ENCODE measurements at regions not wholly inside any gene's neighbourhood (a gene's known extent, or its start where the extent isn't known, plus 50 kb on each side); places are given as distances from the start of the nearest gene placed in this dataset.

- H3K9me3 Mint-ChIP-seq (ENCODE audit: unreplicated experiment): no peaks in the 10 kb centered on the region
- Histone ChIP-seq H3K9me3 (ENCODE audit: insufficient read depth, low read depth, low read length) (no peaks in the 10 kb centered on the region), H3K36me3 (ENCODE audit: insufficient read depth, low read length) (no peaks in the 10 kb centered on the region), H3K27me3 (ENCODE audit: insufficient read depth, low read length) (no peaks in the 10 kb centered on the region), H3K4me1 (ENCODE audit: insufficient read depth, low read length) (no peaks in the 10 kb centered on the region), H3K4me3 (ENCODE audit: insufficient read depth, low read depth, low read length) (no peak overlapping the region), H2AFZ (ENCODE audit: low read depth, low read length) (no peak overlapping the region), H3K79me2 (ENCODE audit: insufficient read depth, low read length) (no peaks in the 10 kb centered on the region), H4K20me1 (ENCODE audit: insufficient read depth, low read length) (no peaks in the 10 kb centered on the region), H3K27ac (ENCODE audit: low read depth, low read length) (no peak overlapping the region), H3K9ac (ENCODE audit: low read length) (no peak overlapping the region), H3K4me2 (ENCODE audit: low read length) (no peak overlapping the region)
- H3K36me3 Mint-ChIP-seq (ENCODE audit: low read depth, unreplicated experiment): no peaks in the 10 kb centered on the region
- DNase-seq (ENCODE audit: low read depth): no peak
- FAIRE-seq: no peak
- H3K4me1 Mint-ChIP-seq (ENCODE audit: low read depth, unreplicated experiment): no peaks in the 10 kb centered on the region
- no peak overlapping the region for H3K27ac Mint-ChIP-seq (ENCODE audit: unreplicated experiment)
- no peaks in the 10 kb centered on the region for H3K27me3 Mint-ChIP-seq (ENCODE audit: low read depth, unreplicated experiment)
- TF ChIP-seq CTCF (IDR thresholded peaks at IDR 0.05; ENCODE audit: insufficient read depth, low read depth, low read length) (no peak), EZH2 (IDR thresholded peaks at IDR 0.05; ENCODE audit: insufficient read depth, low read length) (no peak)
- no peak overlapping the region for H3K4me3 Mint-ChIP-seq (ENCODE audit: unreplicated experiment)
These were observed 666.5 kb downstream of the SLC4A3 start for GRCh38 chr2:220293966-220294365.

- Histone ChIP-seq H2AFZ (ENCODE audit: low read depth, low read length) (no peak overlapping the region), H3K9ac (ENCODE audit: low read length) (no peak overlapping the region), H3K4me3 (ENCODE audit: insufficient read depth, low read depth, low read length) (no peak overlapping the region), H3K9me3 (ENCODE audit: insufficient read depth, low read depth, low read length) (no peaks in the 10 kb centered on the region), H3K27me3 (ENCODE audit: insufficient read depth, low read length) (no peaks in the 10 kb centered on the region), H3K36me3 (ENCODE audit: insufficient read depth, low read length) (no peaks in the 10 kb centered on the region), H3K79me2 (ENCODE audit: insufficient read depth, low read length) (no peaks in the 10 kb centered on the region), H3K27ac (ENCODE audit: low read depth, low read length) (no peak overlapping the region), H3K4me1 (ENCODE audit: insufficient read depth, low read length) (no peaks in the 10 kb centered on the region), H4K20me1 (ENCODE audit: insufficient read depth, low read length) (no peaks in the 10 kb centered on the region), H3K4me2 (ENCODE audit: low read length) (no peak overlapping the region)
- Mint-ChIP-seq H3K36me3 (ENCODE audit: low read depth, unreplicated experiment) (no peaks in the 10 kb centered on the region), H3K4me3 (ENCODE audit: unreplicated experiment) (no peak overlapping the region), H3K9me3 (ENCODE audit: unreplicated experiment) (no peaks in the 10 kb centered on the region), H3K27me3 (ENCODE audit: low read depth, unreplicated experiment) (no peaks in the 10 kb centered on the region), H3K27ac (ENCODE audit: unreplicated experiment) (no peak overlapping the region), H3K4me1 (ENCODE audit: low read depth, unreplicated experiment) (no peaks in the 10 kb centered on the region)
- DNase-seq (ENCODE audit: low read depth) (no peak), FAIRE-seq (no peak)
- no peak for TF ChIP-seq EZH2 (IDR thresholded peaks at IDR 0.05; ENCODE audit: insufficient read depth, low read length)
- no peak for TF ChIP-seq CTCF (IDR thresholded peaks at IDR 0.05; ENCODE audit: insufficient read depth, low read depth, low read length)
These were observed 668.7 kb downstream of the SLC4A3 start for GRCh38 chr2:220296174-220296573.

GRCh38 chr2:220297093-220297492 lies 669.7 kb downstream of the SLC4A3 start:
- Histone ChIP-seq H3K36me3 (ENCODE audit: insufficient read depth, low read length) (no peaks in the 10 kb centered on the region), H3K9ac (ENCODE audit: low read length) (no peak overlapping the region), H3K27ac (ENCODE audit: low read depth, low read length) (no peak overlapping the region), H3K4me1 (ENCODE audit: insufficient read depth, low read length) (no peaks in the 10 kb centered on the region), H2AFZ (ENCODE audit: low read depth, low read length) (no peak overlapping the region), H4K20me1 (ENCODE audit: insufficient read depth, low read length) (no peaks in the 10 kb centered on the region), H3K4me3 (ENCODE audit: insufficient read depth, low read depth, low read length) (no peak overlapping the region), H3K4me2 (ENCODE audit: low read length) (no peak overlapping the region), H3K27me3 (ENCODE audit: insufficient read depth, low read length) (no peaks in the 10 kb centered on the region), H3K79me2 (ENCODE audit: insufficient read depth, low read length) (no peaks in the 10 kb centered on the region), H3K9me3 (ENCODE audit: insufficient read depth, low read depth, low read length) (no peaks in the 10 kb centered on the region)
- H3K4me1 Mint-ChIP-seq (ENCODE audit: low read depth, unreplicated experiment): no peaks in the 10 kb centered on the region
- H3K36me3 Mint-ChIP-seq (ENCODE audit: low read depth, unreplicated experiment): no peaks in the 10 kb centered on the region
- H3K4me3 Mint-ChIP-seq (ENCODE audit: unreplicated experiment): no peak overlapping the region
- no peaks in the 10 kb centered on the region for H3K27me3 Mint-ChIP-seq (ENCODE audit: low read depth, unreplicated experiment)
- DNase-seq (ENCODE audit: low read depth) (no peak), FAIRE-seq (no peak)
- no peak overlapping the region for H3K27ac Mint-ChIP-seq (ENCODE audit: unreplicated experiment)
- no peak for TF ChIP-seq CTCF (IDR thresholded peaks at IDR 0.05; ENCODE audit: insufficient read depth, low read depth, low read length)
- no peak for TF ChIP-seq EZH2 (IDR thresholded peaks at IDR 0.05; ENCODE audit: insufficient read depth, low read length)
- H3K9me3 Mint-ChIP-seq (ENCODE audit: unreplicated experiment): no peaks in the 10 kb centered on the region
